GM23248 (cell line): ENCODE measurements at regions not wholly inside any gene's neighbourhood (a gene's known extent, or its start where the extent isn't known, plus 50 kb on each side); places are given as distances from the start of the nearest gene placed in this dataset.

Source experiments
- EZH2 ChIP-seq: fragments of 200-600 bp; sonication (generic); IDR thresholded peaks from 2 replicates; pipeline ENCODE4 v1.6.1; 2018; ENCODE audit warnings: antibody characterized with exemption, mild to moderate bottlenecking; ENCODE audit not compliant: insufficient read depth, poor library complexity, severe bottlenecking
- EZH2phosphoT487 ChIP-seq: fragments of 200-600 bp; sonication (generic); IDR thresholded peaks from 2 replicates; pipeline ENCODE4 v1.6.1; 2018; ENCODE audit warnings: antibody characterized with exemption, moderate library complexity, mild to moderate bottlenecking, low read depth; ENCODE audit not compliant: insufficient read depth

DNA sequence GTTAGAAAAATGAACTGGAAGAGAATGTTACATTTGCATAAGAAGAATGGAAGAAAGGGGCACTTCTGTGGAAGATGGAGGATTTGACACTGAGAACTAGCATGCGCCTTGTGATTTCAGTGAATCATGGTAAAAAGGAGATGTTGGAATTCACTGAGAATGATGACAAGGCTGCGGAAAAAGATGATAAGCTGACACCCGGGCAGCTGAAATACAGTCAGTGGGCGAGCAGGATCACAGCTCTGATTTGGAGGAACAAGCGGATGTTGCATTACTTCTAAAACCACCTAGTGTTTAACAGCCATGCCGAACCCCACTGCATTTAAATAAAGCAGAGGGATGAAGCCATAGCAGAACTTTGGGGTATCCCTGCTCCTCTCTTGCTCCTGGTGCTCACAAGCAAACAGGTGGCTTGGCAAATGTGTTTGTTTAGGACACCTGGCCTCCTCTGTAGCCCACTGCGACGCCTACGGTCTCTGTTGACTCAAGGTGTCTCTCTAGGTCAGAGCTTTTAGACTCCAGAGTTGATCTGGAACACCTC lies 134.9 kb downstream of the NDUFA10 start:
- TF ChIP-seq EZH2 (no peak), EZH2phosphoT487 (no peak)
